AG09319 (cell line): ENCODE measurements at regions not wholly inside any gene's neighbourhood (a gene's known extent, or its start where the extent isn't known, plus 50 kb on each side); places are given as distances from the start of the nearest gene placed in this dataset.
"Not testable (repeated sequence)": the region's sequence is repeated elsewhere in the genome, so short reads cannot be mapped to it uniquely, and the experiment has no call there.

Source experiments
- DNase-seq: peaks from one replicate; pipeline ENCODE4 v3.0.0-alpha.2; 2010; ENCODE audit warnings: low read depth; ENCODE audit errors: extremely low read depth
- CTCF ChIP-seq: IDR thresholded peaks from 2 replicates; pipeline ENCODE4 v1.5.1; 2011; ENCODE audit warnings: low read depth, mild to moderate bottlenecking, inconsistent platforms, low read length, moderate library complexity

DNA sequence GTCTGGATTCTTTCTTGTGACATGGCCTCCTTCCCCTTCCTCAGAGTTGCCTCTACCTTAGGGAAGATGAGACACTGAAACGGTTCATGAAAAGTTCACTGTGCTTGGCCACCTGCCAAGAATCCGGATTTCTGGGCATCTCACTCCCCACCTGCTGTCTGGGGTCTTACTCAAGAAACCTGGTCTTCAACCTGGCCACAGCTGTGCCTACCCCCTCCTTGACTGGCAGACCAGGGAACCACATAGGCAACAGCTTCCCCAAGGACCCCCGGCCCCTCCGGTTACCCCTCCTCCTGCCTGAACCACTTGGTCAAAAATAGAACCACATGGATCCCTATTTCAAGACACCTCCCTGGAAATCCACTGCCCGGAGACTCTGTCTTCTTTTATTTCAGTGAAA, 58.7 kb upstream of the NANOS1 start:
- no peak for DNase-seq
- TF ChIP-seq CTCF, result no peak

DNA sequence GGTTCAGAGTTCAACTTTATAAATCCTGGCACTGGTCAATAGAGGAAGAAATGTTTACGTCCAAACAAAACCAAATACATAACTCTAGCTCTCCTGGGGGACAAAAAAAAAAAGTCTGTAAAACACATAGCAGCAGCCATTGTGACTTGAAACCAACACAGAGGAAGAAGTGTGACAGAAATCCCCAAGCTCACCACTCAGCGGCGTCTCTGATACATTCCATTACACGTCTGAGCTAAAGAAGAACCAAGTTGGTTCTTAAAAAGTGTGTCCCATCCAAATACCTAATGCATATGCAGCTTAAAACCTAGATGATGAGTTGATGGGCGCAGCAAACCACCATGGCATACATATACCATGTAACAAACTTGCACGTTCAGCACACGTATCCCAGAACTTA, 58.3 kb upstream of the NANOS1 start:
- DNase-seq, result no peak
- no peak for TF ChIP-seq CTCF

DNA sequence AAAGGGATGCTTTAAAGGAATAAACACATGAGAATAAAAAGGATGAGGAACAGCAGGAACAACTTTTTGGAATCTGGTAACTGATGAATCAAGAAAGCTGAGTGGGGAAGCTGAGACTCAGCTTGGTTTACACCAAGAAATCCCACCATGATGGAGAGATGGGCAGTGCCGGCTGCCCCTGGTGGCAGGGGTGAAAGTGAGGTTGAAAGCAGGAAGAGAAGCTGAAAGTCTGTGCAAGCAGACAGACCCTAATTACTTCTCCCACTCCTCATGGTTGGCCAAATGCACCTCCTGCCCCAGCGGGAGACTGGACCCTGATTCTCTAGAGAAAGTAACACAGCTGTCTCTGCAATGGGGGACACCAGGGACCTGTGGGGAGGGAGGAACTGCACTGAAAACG, 57.6 kb upstream of the NANOS1 start:
- TF ChIP-seq CTCF, result no peak
- no peak for DNase-seq

DNA sequence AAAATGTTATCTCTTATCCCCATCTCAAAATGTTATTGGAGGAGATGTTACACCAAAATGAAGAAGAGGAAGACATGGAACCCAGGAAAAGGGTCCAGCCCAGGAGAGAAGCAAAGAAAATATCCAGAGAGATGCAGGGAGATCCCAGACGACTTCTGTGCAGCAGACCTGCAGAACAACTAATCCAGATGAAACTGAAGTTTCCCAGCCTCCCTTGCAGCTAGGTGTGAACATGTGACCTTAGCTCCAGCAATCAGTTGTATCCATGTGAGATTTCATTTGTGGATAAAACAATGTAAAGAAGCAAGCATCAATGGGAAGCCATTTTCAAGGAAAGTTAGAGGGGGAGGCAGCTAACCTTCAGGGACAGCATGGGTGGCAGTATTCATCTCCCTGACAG, 55.8 kb upstream of the NANOS1 start:
- no peak for TF ChIP-seq CTCF
- DNase-seq, result no peak

GRCh38 chr10:118974951-118975350, 54.6 kb upstream of the NANOS1 start:
- DNase-seq, result no peak
- no peak for TF ChIP-seq CTCF

GRCh38 chr10:118976219-118976618, 53.3 kb upstream of the NANOS1 start:
- DNase-seq, result not testable (repeated sequence)

DNA sequence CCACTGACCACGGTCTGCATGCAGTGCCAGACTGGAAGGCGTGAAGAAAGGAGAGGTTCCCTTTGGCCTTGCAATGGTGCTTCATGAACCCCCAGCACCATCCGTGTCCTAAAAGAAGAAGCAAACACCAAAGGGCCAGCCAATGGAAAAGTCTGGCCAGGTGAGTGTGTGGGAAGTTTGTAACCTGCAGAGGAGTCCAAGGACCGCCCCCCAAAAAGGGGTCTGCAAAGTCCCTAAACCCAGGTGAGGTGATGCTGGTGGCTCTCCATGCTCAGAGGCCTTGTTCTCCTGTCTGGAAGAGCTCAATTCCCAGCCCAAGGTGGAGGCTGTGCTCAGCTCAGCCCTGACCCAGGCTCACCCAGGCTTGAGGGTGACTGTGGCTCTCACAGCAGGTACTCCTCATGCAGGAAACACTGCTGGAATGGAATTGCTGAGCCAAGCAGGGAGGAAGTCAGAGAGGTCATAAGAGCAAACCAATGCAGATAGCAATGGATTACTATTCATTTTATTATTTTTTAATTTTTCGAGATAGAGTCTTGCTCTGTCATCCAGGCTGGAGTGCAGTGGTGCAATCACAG, 52.4 kb upstream of the NANOS1 start:
- TF ChIP-seq CTCF, result no peak
- no peak for DNase-seq

GRCh38 chr10:118977835-118978234, 51.7 kb upstream of the NANOS1 start:
- no peak for DNase-seq
- no peak for TF ChIP-seq CTCF
